HS-27A (cell line): ENCODE measurements at regions not wholly inside any gene's neighbourhood (a gene's known extent, or its start where the extent isn't known, plus 50 kb on each side); places are given as distances from the start of the nearest gene placed in this dataset.
A peak's percentile ranks its signal among the peaks of the same experiment; 100 is the strongest.
"Not testable (repeated sequence)": the region's sequence is repeated elsewhere in the genome, so short reads cannot be mapped to it uniquely, and the experiment has no call there.

Experiments
- DNase-seq: peaks from one replicate; pipeline ENCODE4 v3.0.0-alpha.2; 2012; ENCODE audit warnings: low read depth, missing footprints

DNA sequence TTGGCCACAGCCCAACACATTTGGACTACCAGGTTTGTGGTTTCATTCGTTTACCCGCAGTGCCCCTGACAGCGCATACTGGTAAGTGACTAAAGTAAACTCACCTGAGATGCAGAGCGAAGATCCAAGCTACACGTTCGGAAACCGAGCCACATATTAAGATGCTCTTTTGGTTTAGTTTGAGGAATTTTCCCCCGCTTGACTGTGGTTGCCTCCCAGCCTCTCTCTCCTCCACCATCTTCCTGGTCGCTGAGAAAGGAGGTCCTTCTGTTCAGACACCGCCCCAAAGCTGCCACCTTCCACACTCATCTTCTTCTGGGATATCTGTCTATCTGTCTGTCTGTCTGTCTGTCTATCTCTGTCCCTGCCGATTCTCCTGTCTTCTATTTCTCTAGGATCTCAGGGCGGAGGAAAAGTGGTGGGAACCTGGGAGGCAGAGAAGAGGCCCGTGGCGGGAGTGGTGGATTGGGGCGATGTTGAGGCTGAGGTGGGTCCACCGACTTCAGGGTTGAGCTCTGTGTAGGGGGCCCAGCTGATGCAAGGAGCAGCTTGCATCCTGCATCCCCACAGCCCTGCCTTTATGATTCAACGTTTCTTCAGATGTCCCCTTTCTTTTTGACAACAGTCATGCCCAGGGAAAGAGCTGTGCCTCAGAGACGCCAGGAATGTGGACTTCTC, 196.9 kb upstream of the ZNF184 start:
- DNase-seq = no peak

DNA sequence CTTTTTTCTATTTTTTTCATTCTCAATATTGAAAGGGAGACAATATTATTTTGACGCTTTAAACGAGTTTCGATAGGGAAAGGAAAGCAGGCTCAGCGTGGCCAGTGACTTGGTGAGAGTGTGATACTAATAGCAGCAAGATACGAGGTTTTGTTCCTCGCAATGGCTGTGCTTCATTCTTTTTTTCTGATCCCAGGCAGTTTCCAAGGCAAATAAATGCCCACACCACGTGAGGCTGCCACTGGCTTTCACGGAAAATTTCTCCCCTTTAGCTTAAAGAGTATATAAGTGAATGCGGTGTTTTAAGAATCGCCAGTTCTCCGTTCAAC, 196.4 kb upstream of the ZNF184 start:
- DNase-seq = no peak

DNA sequence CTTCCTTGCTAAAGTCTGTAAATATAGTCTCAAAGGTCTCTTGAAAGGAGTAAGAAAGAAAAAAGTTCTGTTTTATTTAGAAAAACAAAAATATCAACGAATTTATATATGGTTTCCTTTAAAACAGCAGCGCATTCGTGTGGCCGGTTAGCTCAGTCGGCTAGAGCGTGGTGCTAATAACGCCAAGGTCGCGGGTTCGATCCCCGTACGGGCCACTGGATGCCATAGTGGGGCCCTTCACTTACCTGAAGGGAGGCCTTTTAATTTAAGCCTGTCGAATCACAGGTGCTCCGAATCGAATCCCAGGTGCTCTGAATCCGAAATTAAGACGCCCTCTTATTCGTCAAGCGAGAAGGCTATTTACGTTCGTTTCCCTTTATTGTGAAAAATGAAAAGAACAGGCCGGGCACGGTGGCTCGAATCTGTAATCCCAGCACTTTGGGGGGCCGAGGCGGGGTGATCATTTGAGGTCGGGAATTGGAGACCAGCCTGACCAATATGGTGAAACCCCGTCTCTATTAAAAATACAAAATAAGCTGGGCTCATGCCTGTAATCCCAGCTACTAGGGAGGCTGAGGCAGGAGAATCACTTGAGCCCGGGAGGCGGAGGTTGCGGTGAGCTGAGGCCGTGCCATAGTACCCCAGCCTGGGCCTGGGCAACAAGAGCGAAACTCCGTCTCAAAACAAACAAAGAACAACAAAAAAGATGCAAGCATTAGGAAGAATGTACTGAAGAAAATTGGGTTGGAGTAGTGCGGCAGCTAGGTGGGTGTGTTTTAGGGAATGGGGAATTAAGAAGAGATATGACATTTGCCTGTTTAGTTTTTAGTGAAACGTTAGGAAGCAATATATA, 195.8 kb upstream of the ZNF184 start:
- DNase-seq = peak; percentile 70

DNA sequence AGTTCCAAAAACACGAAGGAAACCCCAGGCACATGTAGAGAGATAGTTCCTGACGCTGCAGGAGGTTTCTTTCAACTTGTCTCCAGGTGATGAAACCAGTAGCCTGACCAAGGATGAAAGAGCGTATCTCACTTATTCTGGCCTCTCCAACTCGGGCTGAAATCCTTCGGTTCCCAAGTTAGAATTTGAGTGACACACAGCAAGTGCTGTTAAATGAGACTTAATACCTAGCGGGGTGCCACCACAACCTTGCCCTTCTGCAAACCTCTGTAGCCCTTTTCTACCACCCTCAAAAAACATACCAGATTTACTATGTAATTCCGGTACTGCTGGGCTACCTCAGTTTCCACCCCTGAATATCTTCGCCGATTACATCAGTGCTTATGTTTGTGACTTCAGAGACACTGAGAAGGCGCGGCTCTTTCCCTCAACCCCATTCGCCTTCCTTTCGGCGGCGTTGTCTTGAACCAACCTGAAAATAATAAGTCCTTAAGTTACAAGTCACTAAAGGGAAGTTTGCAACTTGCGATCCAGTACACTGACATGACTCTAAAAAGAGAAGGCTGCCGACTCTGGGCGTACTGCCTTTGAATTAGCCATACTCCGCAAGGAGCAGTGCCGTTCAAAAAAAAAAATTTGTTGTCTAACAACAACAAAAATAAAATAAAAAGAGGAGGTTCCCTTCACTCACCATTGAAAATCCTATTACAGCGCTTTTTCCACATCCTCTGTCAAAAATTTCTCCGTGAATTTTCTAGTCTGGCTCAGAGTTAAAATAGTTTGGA, 194.9 kb upstream of the ZNF184 start:
- no peak for DNase-seq

DNA sequence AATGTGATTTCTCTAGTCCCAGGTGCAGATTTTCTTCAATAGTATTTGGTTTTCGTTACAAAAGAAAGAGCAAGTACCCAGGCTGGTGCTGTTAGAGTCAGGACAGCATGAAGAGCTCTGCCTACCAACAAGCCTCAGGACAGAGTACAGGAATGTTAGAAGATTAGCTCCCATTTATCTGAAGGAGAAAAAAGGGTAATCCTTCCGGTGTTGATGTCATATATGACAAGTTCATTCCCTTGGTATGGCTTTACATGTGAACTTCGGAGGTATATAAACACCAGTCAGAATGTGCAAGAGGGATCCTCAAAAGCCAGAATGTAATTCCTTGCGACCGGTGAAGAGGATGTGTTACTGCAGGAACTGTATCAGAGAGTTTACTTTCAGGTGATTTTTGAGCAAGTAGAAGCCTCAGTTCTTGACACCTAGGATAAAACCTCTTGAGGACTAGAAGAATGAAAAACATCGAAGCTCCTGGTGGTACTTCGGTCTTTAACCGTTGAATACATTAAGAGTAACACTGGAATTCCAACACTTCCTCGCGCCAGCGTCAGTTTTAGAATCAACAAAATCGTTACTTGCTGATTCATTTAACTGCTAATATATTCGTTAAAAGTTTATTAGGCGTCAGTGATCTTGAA, 194.2 kb upstream of the ZNF184 start:
- DNase-seq = no peak

DNA sequence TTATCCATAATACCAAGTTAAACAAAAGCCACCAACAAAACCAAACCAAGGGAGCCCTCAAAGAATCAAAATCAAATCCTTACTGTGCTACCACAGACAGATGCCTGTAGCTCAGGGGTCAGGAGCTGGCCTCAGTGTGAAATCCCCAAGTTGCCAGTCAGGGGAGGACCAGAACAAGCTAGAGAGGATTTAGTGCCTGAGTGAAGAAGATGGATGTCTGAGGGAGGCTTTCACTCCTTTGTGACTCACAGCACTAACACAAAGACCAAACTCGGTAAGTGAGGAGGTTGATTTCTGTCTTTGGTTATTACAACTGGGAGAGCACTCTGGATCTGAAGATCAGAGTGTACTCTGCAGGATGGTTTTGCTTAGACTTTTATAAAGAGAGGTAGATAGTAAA, 189.9 kb upstream of the ZNF184 start:
- no peak for DNase-seq

DNA sequence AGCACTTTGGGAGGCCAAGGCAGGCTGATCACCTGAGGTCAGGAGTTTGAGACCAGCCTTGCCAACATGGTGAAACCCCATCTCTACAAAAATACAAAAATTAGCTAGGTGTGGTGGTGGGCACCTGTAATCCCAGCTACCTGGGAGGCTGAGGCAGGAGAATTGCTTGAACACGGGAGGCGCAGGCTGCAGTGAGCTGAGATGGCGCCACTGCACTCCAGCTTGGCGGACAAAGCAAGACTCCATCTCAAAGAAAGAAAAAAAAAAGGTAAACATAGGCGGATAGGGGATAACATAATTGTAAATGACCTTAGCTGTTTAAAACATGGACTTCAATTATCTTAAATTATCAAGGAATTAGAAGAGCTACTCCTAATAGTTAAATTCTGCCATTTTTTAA, 189.3 kb upstream of the ZNF184 start:
- not testable (repeated sequence) for DNase-seq

DNA sequence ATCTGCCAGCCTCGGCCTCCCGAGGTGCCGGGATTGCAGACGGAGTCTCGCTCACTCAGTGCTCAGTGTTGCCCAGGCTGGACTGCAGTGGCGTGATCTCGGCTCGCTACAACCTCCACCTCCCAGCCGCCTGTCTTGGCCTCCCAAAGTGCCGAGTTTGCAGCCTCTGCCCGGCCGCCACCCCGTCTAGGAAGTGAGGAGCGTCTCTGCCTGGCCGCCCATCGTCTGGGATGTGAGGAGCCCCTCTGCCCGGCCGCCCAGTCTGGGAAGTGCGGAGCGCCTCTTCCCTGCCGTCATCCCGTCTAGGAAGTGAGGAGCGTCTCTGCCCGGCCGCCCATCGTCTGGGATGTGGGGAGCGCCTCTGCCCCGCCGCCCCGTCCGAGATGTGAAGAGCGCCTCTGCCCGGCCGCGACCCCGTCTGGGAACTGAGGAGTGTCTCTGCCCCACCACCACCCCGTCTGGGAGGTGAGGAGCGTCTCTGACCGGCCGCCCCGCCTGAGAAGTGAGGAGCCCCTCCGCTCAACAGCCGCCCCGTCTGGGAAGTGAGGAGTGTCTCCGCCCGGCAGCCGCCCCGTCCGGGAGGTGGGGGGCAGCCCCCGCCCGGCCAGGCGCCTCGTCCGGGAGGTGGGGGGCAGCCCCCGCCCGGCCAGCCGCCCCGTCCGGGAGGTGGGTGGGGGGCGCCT, 180.4 kb upstream of the ZNF184 start:
- not testable (repeated sequence) for DNase-seq

DNA sequence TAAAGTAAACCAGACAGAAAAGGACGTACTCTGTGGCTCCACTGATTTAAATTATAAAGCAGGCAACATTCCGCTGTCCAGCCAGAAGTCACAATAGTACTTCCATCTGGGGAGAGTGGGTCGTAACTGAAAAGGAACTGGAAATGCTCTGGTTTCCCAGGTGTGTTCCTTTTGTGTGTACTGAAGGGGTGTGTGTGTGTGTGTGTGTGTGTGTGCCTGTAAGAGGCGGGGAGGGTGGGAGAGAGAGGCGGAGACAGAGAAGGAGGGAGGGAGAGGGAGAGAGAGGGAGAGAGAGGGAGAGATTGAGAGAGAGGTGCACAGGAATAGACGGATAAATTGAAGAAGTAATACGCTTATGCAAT, 178.4 kb upstream of the ZNF184 start:
- no peak for DNase-seq

DNA sequence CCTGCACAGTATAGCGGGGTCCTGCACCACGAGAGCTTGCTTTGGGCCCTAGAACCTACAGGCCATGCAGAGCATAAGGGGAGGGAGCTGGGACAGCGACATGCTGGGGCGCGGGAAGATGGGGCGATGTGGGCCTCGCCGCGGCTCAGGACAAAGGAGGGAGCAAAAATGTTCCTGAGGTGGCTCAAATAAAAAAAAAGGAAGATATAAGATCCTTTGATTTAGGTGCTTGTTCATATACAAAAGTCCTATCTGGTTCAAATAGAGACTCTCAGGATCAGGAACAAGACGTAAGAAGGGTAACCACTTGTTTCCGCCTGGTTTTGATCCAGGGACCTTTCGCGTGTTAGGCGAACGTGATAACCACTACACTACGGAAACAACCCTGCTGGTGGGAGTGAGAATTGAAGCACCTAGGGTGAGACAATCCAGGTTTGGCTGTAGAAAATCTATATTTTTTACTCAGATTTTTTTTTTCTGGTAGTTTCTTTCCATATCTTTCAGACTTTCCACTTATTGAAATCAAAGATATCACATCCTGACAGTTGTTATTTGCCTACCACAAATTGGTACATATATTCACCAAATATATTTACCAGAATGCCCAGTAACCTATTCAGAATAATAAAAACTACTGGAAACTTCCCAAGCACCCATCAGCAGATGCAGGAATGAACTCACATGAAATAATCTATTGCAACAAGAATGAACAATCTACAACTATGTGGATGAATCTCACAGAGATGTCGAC, 177.9 kb upstream of the ZNF184 start:
- DNase-seq = peak; percentile 61

DNA sequence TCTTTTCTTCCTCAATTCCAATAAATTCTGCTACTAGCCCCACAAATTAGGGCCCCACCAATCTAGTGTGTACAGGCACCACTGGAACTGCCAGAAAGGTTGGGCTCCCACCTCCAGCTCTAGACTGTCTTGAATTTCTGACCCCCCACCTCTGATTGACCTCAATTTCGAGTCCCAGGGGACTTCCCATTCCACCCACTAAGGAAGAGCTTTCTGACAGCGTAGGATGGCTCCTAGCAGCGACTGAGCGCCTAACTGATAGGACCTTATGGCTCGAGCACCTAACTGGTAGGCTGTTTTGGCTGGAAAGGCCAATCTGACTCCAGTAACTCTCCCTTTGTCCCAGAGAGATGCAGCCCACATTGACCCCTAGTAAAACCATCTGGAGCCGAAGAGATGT, 171.6 kb upstream of the ZNF184 start:
- no peak for DNase-seq

DNA sequence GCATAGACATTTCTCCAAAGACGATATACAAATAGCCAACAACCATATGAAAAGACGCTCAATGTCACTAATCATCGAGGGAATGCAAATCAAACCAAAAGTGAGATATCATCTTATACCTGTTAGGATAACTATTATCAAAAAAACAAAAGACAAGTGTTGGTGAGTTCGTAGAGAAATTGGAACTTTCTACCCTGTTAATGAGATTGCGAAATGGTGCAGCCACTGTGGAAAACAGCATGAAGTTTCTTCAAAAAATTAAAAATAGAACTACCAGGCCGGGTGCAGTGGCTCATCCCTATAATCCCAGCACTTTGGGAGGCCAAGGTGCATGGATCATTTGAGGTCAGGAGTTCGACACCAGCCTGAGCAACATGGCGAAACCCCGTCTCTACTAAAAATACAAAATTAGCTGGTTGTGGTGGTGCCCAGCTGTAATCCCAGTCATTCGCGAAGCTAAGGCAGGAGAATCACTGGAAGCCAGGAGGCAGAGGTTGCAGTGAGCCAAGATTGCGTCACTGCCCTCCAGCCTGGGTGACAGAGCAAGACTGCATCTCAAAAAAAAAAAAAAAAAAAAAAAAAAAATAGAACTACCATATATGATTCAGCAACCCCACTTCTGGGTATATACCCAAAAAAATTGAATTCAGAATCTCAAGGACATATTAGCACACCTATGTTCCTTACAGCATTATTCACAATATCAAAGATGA, 170.0 kb upstream of the ZNF184 start:
- DNase-seq = no peak

DNA sequence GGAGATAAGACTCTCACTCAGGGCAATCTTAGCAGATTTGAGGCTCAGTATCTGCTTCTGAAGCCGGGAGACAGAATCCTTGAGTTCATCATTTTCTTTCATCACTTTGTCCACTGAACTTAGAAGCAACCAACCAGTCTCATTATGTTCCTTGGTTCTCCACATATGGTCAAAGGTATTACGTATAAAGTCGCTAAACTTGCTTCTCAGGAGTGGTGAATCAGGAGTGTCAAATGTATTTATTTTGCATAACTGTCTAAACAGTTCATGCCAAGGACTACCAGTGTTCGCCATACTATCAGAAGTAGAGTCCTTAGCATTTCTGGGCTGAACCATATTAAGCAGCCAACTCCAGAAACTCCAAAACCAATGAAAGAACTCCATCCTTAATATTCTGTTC, 163.0 kb upstream of the ZNF184 start:
- DNase-seq = not testable (repeated sequence)

DNA sequence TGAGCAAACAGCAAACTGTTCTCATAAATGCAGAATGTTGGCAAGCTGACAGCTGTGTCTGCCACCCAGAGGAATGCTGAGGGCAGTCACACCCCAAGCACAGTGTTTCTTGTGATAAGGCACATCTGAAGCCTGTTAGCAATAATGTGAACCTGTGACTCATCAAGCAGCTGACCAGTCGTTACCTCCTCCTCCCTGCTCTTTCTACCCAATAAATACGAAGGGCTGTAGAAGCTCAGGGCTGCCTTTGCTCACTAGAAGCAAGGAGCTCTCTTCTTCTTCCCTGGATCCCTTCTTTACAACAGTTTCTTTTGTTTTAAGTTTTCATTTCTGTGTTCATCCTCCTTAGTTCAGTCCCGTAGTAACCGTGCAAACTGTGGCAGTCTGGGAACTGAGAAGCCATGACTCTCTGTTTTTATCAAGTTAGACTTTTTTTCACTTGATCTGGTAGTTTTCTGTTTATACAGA, 160.3 kb upstream of the ZNF184 start:
- not testable (repeated sequence) for DNase-seq

DNA sequence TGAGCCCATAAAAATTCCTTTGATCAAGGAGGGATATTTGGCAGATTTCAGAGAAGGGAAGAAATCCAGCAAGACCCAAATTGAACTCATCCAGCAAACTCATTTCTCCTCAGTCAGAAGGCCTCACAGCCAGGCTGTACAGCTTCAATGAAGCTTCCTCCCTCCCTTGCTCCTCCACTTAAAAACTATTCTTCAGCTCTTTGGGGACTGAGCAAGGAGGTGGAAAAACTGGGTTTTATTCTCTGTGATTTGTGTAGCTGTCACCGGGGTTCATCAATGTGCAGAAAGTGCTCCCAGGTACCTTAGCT, 158.7 kb upstream of the ZNF184 start:
- DNase-seq = no peak

DNA sequence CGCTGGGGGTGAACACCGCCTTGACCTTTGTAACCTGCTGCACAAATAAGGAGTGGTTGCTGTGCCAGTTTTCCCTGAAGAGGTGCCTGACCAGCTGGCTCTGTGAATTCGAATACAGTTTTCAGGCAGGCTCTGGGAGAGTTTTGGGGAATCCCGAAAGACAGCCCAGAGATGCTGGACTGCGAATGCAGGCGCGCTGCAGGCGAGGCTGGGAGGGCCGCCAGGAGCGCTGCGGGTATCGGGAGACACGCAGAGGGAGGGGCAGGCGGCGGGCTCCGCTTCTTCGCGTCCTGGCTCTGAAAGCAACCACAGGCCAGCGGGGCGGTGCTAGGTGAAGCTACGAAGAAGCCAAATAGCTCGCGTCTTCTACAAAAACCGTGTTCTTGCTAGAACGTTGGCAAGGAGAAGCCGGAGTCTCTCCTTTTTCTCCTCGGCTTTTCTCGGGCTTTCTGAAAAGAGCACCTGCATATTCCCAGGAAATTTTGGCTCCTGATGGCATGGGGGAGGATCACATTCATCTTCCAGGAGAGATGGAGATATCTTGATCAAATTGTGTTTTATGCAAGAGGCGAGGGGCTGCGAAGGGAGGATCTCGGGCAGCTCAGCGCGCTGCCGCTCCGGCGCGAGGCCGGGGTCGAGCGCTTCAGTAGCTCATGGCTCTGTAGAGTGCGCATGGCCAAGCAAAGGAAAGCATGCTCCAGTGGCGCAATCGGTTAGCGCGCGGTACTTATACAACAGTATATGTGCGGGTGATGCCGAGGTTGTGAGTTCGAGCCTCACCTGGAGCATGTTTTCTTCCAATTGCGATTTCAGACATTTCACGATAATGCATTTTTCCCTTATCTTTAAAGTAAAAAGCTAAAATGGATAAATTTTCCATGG, 158.1 kb upstream of the ZNF184 start:
- DNase-seq = no peak

DNA sequence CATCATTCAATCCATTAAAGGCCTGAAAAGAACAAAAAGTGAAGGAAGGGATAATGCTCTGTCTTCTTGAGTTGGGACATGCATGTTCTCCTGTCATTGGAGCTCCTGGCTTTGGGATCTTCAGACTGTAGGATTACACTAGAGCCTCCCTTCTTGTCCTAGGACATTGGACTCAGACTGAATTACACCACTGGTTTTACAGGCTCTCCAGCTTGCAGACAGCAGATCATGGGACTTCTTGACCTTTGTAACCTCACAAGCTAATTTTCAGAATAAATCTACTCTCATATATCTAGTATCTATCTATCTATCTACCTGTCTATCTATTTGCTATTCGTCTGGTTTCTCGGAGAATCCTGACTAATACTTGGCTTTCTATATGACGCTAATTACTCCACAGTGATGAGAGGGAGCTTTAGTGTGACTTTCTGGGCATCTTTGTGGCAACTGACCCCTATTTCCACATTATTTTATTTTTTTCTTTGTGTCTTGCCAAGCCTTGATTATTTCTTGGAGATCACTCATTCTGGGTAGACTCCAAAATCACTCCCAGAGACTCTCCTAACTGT, 151.9 kb upstream of the ZNF184 start:
- no peak for DNase-seq

DNA sequence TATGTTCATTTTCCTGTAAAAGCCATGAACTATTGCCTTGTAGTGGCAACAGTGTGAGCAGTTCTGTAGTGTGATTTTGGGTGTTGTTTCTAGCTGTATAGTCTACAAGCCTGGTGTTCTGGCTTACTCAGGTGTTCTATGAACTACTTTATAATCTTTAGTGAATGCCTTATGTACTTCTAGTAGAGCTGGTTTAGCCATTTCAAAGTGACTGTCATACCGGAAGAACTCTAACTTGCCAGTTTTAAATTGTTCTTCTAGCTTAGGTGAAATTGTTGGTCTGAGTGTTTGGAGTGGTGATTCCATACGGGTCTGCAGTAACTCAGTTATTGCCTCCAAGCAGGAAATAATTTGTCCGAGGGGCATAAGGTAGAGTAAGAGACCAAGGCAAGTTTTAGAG, 150.2 kb upstream of the ZNF184 start:
- no peak for DNase-seq

DNA sequence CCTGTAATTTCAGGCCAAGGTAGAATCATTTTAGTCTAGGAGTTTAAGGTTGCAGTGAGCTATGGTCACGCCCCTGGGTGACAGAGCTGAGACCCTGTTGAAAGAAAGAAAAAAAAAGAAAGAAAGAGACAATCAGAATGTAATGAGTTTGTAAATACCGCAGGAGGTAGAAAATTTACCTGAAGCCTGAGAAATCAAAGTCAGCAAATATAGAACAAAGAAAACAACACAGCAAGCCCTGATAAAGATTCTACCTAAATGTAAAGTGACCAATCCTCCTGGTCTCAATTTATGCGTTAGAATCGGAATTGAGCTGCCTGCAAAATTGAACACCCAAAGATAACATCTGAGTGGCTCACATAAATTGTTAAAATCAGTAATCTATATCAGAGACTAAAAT, 146.5 kb upstream of the ZNF184 start:
- DNase-seq = no peak
